Effector memory CD4-positive, alpha-beta T cell (primary cell): ENCODE measurements at regions not wholly inside any gene's neighbourhood (a gene's known extent, or its start where the extent isn't known, plus 50 kb on each side); places are given as distances from the start of the nearest gene placed in this dataset.

Experiments
- DNase-seq, 3 donors: peaks; one replicate each; pipeline ENCODE4 v3.0.0-alpha.2; 2020
- H3K27ac ChIP-seq: 2 replicates; pipeline ENCODE4 v1.7.0; 2013; ENCODE audit warnings: mild to moderate bottlenecking, low read length, moderate library complexity; ENCODE audit not compliant: insufficient read depth, poor library complexity, severe bottlenecking
- H3K27me3 ChIP-seq: replicated peaks from 2 replicates; pipeline ENCODE4 v1.7.0; 2013; ENCODE audit warnings: mild to moderate bottlenecking, low read length; ENCODE audit not compliant: insufficient read depth, control insufficient read depth, poor library complexity, severe bottlenecking
- H3K36me3 ChIP-seq: 2 replicates; pipeline ENCODE4 v1.7.0; 2013; ENCODE audit warnings: mild to moderate bottlenecking, low read length, moderate library complexity; ENCODE audit not compliant: control insufficient read depth, insufficient read depth
- H3K4me1 ChIP-seq: 2 replicates; pipeline ENCODE4 v1.7.0; 2013; ENCODE audit warnings: low read length, mild to moderate bottlenecking; ENCODE audit not compliant: control insufficient read depth, insufficient read depth, poor library complexity, severe bottlenecking
- H3K4me3 ChIP-seq: 2 replicates; pipeline ENCODE4 v1.7.0; 2013; ENCODE audit warnings: low read length, low read depth, mild to moderate bottlenecking; ENCODE audit not compliant: insufficient read depth, poor library complexity, severe bottlenecking
- H3K9me3 ChIP-seq: 2 replicates; pipeline ENCODE4 v1.7.0; 2013; ENCODE audit warnings: mild to moderate bottlenecking, low read length, moderate library complexity; ENCODE audit not compliant: control insufficient read depth

- no peaks in the 10 kb centered on the region for H3K9me3 ChIP-seq
- no peak overlapping the region for H3K4me3 ChIP-seq
- H3K4me1 ChIP-seq: no peaks in the 10 kb centered on the region
- H3K27me3 ChIP-seq: no peaks in the 10 kb centered on the region
- H3K36me3 ChIP-seq: no peaks in the 10 kb centered on the region
- no peak overlapping the region for H3K27ac ChIP-seq
- no peak for DNase-seq
Observed at GRCh38 chr18:24947521-24948305, 404.3 kb downstream of the ZNF521 start.

- Histone ChIP-seq H3K4me3 (no peak overlapping the region), H3K9me3 (no peaks in the 10 kb centered on the region), H3K27me3 (no peaks in the 10 kb centered on the region), H3K4me1 (no peaks in the 10 kb centered on the region), H3K27ac (no peak overlapping the region), H3K36me3 (no peaks in the 10 kb centered on the region)
- no peak for DNase-seq
Observed at GRCh38 chr18:24949908-24950307, 402.1 kb downstream of the ZNF521 start.

GRCh38 chr18:24954341-24954740 is 397.6 kb downstream of the ZNF521 start:
- H3K36me3 ChIP-seq: no peaks in the 10 kb centered on the region
- H3K9me3 ChIP-seq: no peaks in the 10 kb centered on the region
- no peak overlapping the region for H3K4me3 ChIP-seq
- DNase-seq: no peak
- H3K27ac ChIP-seq: no peak overlapping the region
- H3K27me3 ChIP-seq: no peaks in the 10 kb centered on the region
- no peaks in the 10 kb centered on the region for H3K4me1 ChIP-seq

GRCh38 chr18:24958001-24958400 is 394.0 kb downstream of the ZNF521 start:
- H3K27ac ChIP-seq: no peak overlapping the region
- no peaks in the 10 kb centered on the region for H3K27me3 ChIP-seq
- DNase-seq: no peak

GRCh38 chr18:24959051-24959476 is 392.9 kb downstream of the ZNF521 start:
- no peak overlapping the region for H3K4me3 ChIP-seq
- H3K36me3 ChIP-seq: no peaks in the 10 kb centered on the region
- no peaks in the 10 kb centered on the region for H3K9me3 ChIP-seq
- H3K27ac ChIP-seq: no peak overlapping the region
- no peaks in the 10 kb centered on the region for H3K27me3 ChIP-seq
- no peak for DNase-seq
- no peaks in the 10 kb centered on the region for H3K4me1 ChIP-seq

More at GRCh38 chr18:24958001-24958400, 394.0 kb downstream of the ZNF521 start:
- H3K36me3 ChIP-seq: no peaks in the 10 kb centered on the region
- H3K9me3 ChIP-seq: no peaks in the 10 kb centered on the region
- H3K4me1 ChIP-seq: no peaks in the 10 kb centered on the region
- no peak overlapping the region for H3K4me3 ChIP-seq

- H3K4me1 ChIP-seq: no peaks in the 10 kb centered on the region
- H3K9me3 ChIP-seq: no peaks in the 10 kb centered on the region
- H3K27ac ChIP-seq: no peak overlapping the region
- H3K27me3 ChIP-seq: no peaks in the 10 kb centered on the region
- no peak overlapping the region for H3K4me3 ChIP-seq
- no peaks in the 10 kb centered on the region for H3K36me3 ChIP-seq
- no peak for DNase-seq
Observed at GRCh38 chr18:24964216-24964615, 387.8 kb downstream of the ZNF521 start.

- Histone ChIP-seq H3K4me1 (no peaks in the 10 kb centered on the region), H3K27me3 (no peaks in the 10 kb centered on the region), H3K4me3 (no peak overlapping the region), H3K9me3 (no peaks in the 10 kb centered on the region), H3K36me3 (no peaks in the 10 kb centered on the region), H3K27ac (no peak overlapping the region)
- DNase-seq: no peak
Observed at GRCh38 chr18:24968238-24968775, 383.7 kb downstream of the ZNF521 start.

DNA sequence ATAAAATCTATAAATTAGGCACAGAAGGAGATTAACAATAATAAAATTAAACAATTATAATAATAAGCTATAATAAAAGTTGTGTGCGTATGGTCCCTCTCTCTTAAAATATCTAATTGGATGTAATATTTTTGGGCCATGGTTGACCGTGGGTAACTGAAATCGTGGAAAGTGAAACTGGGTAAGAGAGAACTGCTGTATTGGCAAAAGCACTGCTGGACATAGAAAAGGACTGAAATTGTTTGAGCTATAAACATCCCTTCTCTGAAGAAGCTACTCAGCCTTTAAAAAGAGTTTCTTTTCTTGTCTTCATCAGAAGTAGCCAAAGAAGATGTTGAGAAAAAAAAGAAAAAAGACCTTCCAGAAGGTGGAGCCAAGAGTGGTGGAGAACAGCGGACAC is 379.4 kb downstream of the ZNF521 start:
- H3K4me1 ChIP-seq: no peaks in the 10 kb centered on the region
- H3K27ac ChIP-seq: no peak overlapping the region
- H3K9me3 ChIP-seq: no peaks in the 10 kb centered on the region
- no peak for DNase-seq
- H3K36me3 ChIP-seq: no peaks in the 10 kb centered on the region
- no peak overlapping the region for H3K4me3 ChIP-seq
- H3K27me3 ChIP-seq: no peaks in the 10 kb centered on the region

GRCh38 chr18:24974431-24974830 is 377.5 kb downstream of the ZNF521 start:
- no peaks in the 10 kb centered on the region for H3K27me3 ChIP-seq
- no peaks in the 10 kb centered on the region for H3K9me3 ChIP-seq
- DNase-seq: no peak
- no peak overlapping the region for H3K4me3 ChIP-seq
- H3K27ac ChIP-seq: no peak overlapping the region
- no peaks in the 10 kb centered on the region for H3K4me1 ChIP-seq
- H3K36me3 ChIP-seq: no peaks in the 10 kb centered on the region

- Histone ChIP-seq H3K36me3 (no peaks in the 10 kb centered on the region), H3K4me3 (no peak overlapping the region), H3K4me1 (no peaks in the 10 kb centered on the region), H3K27me3 (no peaks in the 10 kb centered on the region), H3K9me3 (no peaks in the 10 kb centered on the region), H3K27ac (no peak overlapping the region)
- no peak for DNase-seq
Observed at GRCh38 chr18:24975496-24976372, 376.2 kb downstream of the ZNF521 start.
